H9 (cell line): ENCODE measurements at regions not wholly inside any gene's neighbourhood (a gene's known extent, or its start where the extent isn't known, plus 50 kb on each side); places are given as distances from the start of the nearest gene placed in this dataset.

Source experiments
- DNase-seq: peaks from one replicate; pipeline ENCODE4 v3.0.0-alpha.2; 2017
- H2AFZ ChIP-seq: one replicate; pipeline ENCODE4 v1.6.1; 2013; ENCODE audit warnings: mild to moderate bottlenecking, low read length, control low read depth, moderate library complexity
- H2AK5ac ChIP-seq: 2 replicates; pipeline ENCODE4 v1.6.1; 2013; ENCODE audit warnings: low read length, control low read depth, mixed read lengths; ENCODE audit not compliant: insufficient read length
- H2BK120ac ChIP-seq: one replicate; pipeline ENCODE4 v1.6.1; 2013; ENCODE audit warnings: low read depth, mild to moderate bottlenecking, low read length, control low read depth, inconsistent platforms; ENCODE audit not compliant: poor library complexity, severe bottlenecking
- H2BK12ac ChIP-seq: 2 replicates; pipeline ENCODE4 v1.6.1; 2013; ENCODE audit warnings: low read length, control low read depth, mixed read lengths, low read depth; ENCODE audit not compliant: insufficient read length
- H2BK15ac ChIP-seq: 2 replicates; pipeline ENCODE4 v1.6.1; 2013; ENCODE audit warnings: low read depth, low read length, control low read depth
- H2BK20ac ChIP-seq: one replicate; pipeline ENCODE4 v1.6.1; 2013; ENCODE audit warnings: low read depth, mild to moderate bottlenecking, low read length, control low read depth, inconsistent platforms; ENCODE audit not compliant: poor library complexity, severe bottlenecking
- H2BK5ac ChIP-seq: 2 replicates; pipeline ENCODE4 v1.6.1; 2013; ENCODE audit warnings: low read length, control low read depth, mixed read lengths; ENCODE audit not compliant: insufficient read length
- H3K14ac ChIP-seq: 2 replicates; pipeline ENCODE4 v1.6.1; 2013; ENCODE audit warnings: low read length, control low read depth; ENCODE audit not compliant: insufficient read depth
- H3K18ac ChIP-seq: 2 replicates; pipeline ENCODE4 v1.6.1; 2013; ENCODE audit warnings: low read depth, mild to moderate bottlenecking, mixed read lengths, low read length, control low read depth; ENCODE audit not compliant: insufficient read length
- H3K23ac ChIP-seq: 2 replicates; pipeline ENCODE4 v1.6.1; 2013; ENCODE audit warnings: low read length, control low read depth, mixed read lengths, low read depth; ENCODE audit not compliant: insufficient read length
- H3K23me2 ChIP-seq: 2 replicates; pipeline ENCODE4 v1.6.1; 2013; ENCODE audit warnings: low read depth, mild to moderate bottlenecking, mixed read lengths, low read length, control low read depth; ENCODE audit not compliant: insufficient read length, poor library complexity, severe bottlenecking
- H3K27ac ChIP-seq: 2 replicates; pipeline ENCODE4 v1.5.1; 2013; ENCODE audit warnings: low read length, control low read depth, mixed read lengths, low read depth; ENCODE audit not compliant: insufficient read length
- H3K27me3 ChIP-seq: 2 replicates; pipeline ENCODE4 v1.6.1; 2013; ENCODE audit warnings: low read length, control low read depth, inconsistent platforms; ENCODE audit not compliant: insufficient read depth
- H3K4ac ChIP-seq: 2 replicates; pipeline ENCODE4 v1.6.1; 2013; ENCODE audit warnings: low read depth, mild to moderate bottlenecking, control low read depth, inconsistent platforms, low read length, moderate library complexity
- H3K4me1 ChIP-seq: 2 replicates; pipeline ENCODE4 v1.6.1; 2013; ENCODE audit warnings: low read length, control low read depth, inconsistent platforms; ENCODE audit not compliant: insufficient read depth
- H3K4me2 ChIP-seq: 2 replicates; pipeline ENCODE4 v1.6.1; 2013; ENCODE audit warnings: low read length, control low read depth, mixed read lengths; ENCODE audit not compliant: insufficient read length, insufficient read depth
- H3K56ac ChIP-seq: 2 replicates; pipeline ENCODE4 v1.6.1; 2013; ENCODE audit warnings: low read depth, mild to moderate bottlenecking, mixed read lengths, low read length, control low read depth; ENCODE audit not compliant: insufficient read length
- H3K79me1 ChIP-seq: 2 replicates; pipeline ENCODE4 v1.6.1; 2013; ENCODE audit warnings: low read depth, mild to moderate bottlenecking, moderate library complexity, low read length, control low read depth, inconsistent platforms; ENCODE audit not compliant: insufficient read depth, poor library complexity, severe bottlenecking
- H3K79me2 ChIP-seq: 2 replicates; pipeline ENCODE4 v1.6.1; 2013; ENCODE audit warnings: low read length, control low read depth, inconsistent platforms; ENCODE audit not compliant: insufficient read depth
- H3K9ac ChIP-seq: 2 replicates; pipeline ENCODE4 v1.6.1; 2013; ENCODE audit warnings: low read length, control low read depth, mixed read lengths; ENCODE audit not compliant: insufficient read length; ENCODE audit errors: extremely low read depth
- H3K9me3 ChIP-seq: one replicate; pipeline ENCODE4 v1.6.1; 2013; ENCODE audit warnings: low read depth, low read length, inconsistent platforms; ENCODE audit not compliant: control insufficient read depth
- H3T11ph ChIP-seq: one replicate; pipeline ENCODE4 v1.6.1; 2013; ENCODE audit warnings: mild to moderate bottlenecking, low read length, control low read depth, inconsistent platforms
- H4K20me1 ChIP-seq: one replicate; pipeline ENCODE4 v1.6.1; 2013; ENCODE audit not compliant: control insufficient read depth, insufficient read length, insufficient read depth
- H4K5ac ChIP-seq: 2 replicates; pipeline ENCODE4 v1.6.1; 2013; ENCODE audit warnings: low read depth, mild to moderate bottlenecking, mixed read lengths, low read length, control low read depth; ENCODE audit not compliant: insufficient read length
- H4K8ac ChIP-seq: replicated peaks from 2 replicates; pipeline ENCODE4 v1.6.1; 2013; ENCODE audit warnings: low read length, control low read depth, mixed read lengths, low read depth; ENCODE audit not compliant: insufficient read length
- H4K91ac ChIP-seq: 2 replicates; pipeline ENCODE4 v1.6.1; 2013; ENCODE audit warnings: low read depth, mild to moderate bottlenecking, moderate library complexity, mixed read lengths, low read length, control low read depth; ENCODE audit not compliant: insufficient read length
- H3K27ac Mint-ChIP-seq, 3 experiments: 2 replicates in 2 of 3; 3 replicates in 1 of 3; pipeline ENCODE4 v1.8.0; 2020 to 2021; ENCODE audit warnings: mixed read lengths in 3 of 3, mild to moderate bottlenecking in 1 of 3, moderate library complexity in 1 of 3
- H3K27me3 Mint-ChIP-seq: 2 replicates; pipeline ENCODE4 v1.8.0; 2021; ENCODE audit warnings: low read depth, mild to moderate bottlenecking, moderate library complexity, mixed read lengths
- H3K36me3 Mint-ChIP-seq, 3 experiments: 2 replicates in 2 of 3; 3 replicates in 1 of 3; pipeline ENCODE4 v1.8.0; 2020 to 2021; ENCODE audit warnings: low read depth in 3 of 3, mixed read lengths in 3 of 3; ENCODE audit not compliant: insufficient read depth in 1 of 3
- H3K4me1 Mint-ChIP-seq, 2 experiments: 2 replicates each; pipeline ENCODE4 v1.8.0; 2020; ENCODE audit warnings: mixed read lengths in 2 of 2
- H3K4me3 Mint-ChIP-seq, 2 experiments: 2 replicates in 1 of 2; 3 replicates in 1 of 2; pipeline ENCODE4 v1.8.0; 2020 to 2021; ENCODE audit warnings: mild to moderate bottlenecking in 2 of 2, mixed read lengths in 2 of 2, moderate library complexity in 1 of 2
- H3K9me3 Mint-ChIP-seq, 2 experiments: 2 replicates in 1 of 2; 3 replicates in 1 of 2; pipeline ENCODE4 v1.8.0; 2020; ENCODE audit warnings: mild to moderate bottlenecking in 2 of 2, mixed read lengths in 2 of 2, moderate library complexity in 1 of 2
- CTCF ChIP-seq: fragments of 200-600 bp; sonication (generic); conservative IDR thresholded peaks from 3 replicates; pipeline ENCODE4 v1.8.0; 2021; ENCODE audit warnings: antibody characterized with exemption, mild to moderate bottlenecking
- WGBS: extraction: QIAGEN DNeasy Blood & Tissue Kit; methylation state at CpG from one replicate; pipeline ENCODE4 v1.1.7; 2013; ENCODE audit warnings: missing lambda C conversion rate, low lambda C conversion rate, mixed read lengths; ENCODE audit not compliant: insufficient read length; ENCODE audit errors: extremely low coverage; 5-methylcytosine and 5-hydroxymethylcytosine counted together

- H3T11ph ChIP-seq, result no peak overlapping the region
- H4K20me1 ChIP-seq, result no peaks in the 10 kb centered on the region
- no peak overlapping the region for H2BK12ac ChIP-seq
- no peak overlapping the region for H3K27ac Mint-ChIP-seq
- no CpG with 5 or more reads among the region's 2 CpGs for WGBS
- no peak overlapping the region; the same call in 1 of the 2 replicates for H3K14ac ChIP-seq
- H3K23ac ChIP-seq, result no peak overlapping the region
- H2AFZ ChIP-seq, result no peak overlapping the region
- no peak overlapping the region for H2BK20ac ChIP-seq
- no peak overlapping the region for H4K5ac ChIP-seq
- no peak overlapping the region for H3K56ac ChIP-seq
- H3K79me2 ChIP-seq, result no peaks in the 10 kb centered on the region
- peaks cover 7 to 13% (median 8%) of the 10 kb centered on the region in 3 experiments for H3K36me3 Mint-ChIP-seq
- H2BK5ac ChIP-seq, result no peak overlapping the region
- H3K4me3 Mint-ChIP-seq, result no peak overlapping the region
- H3K23me2 ChIP-seq, result no peaks in the 10 kb centered on the region
- H3K79me1 ChIP-seq, result no peaks in the 10 kb centered on the region
- no peak overlapping the region for H3K9ac ChIP-seq
- H3K4me1 Mint-ChIP-seq, result peaks cover 14 to 28% of the 10 kb centered on the region in 2 experiments
- H3K9me3 Mint-ChIP-seq, result peaks cover 8 to 10% of the 10 kb centered on the region in 2 experiments
- no peaks in the 10 kb centered on the region; the same call in 1 of the 2 replicates for H3K4me1 ChIP-seq
- H4K8ac ChIP-seq, result no peak overlapping the region
- no peaks in the 10 kb centered on the region for H3K27me3 ChIP-seq
- no peak overlapping the region for H3K4me2 ChIP-seq
- H3K9me3 ChIP-seq, result no peaks in the 10 kb centered on the region
- H2BK120ac ChIP-seq, result no peak overlapping the region
- no peak for TF ChIP-seq CTCF
- H4K91ac ChIP-seq, result no peak overlapping the region
- no peak overlapping the region for H2AK5ac ChIP-seq
- H3K4ac ChIP-seq, result no peak overlapping the region; the same call in 1 of the 2 replicates
- no peak overlapping the region for H2BK15ac ChIP-seq
- no peak for DNase-seq
- peaks cover 11% of the 10 kb centered on the region for H3K27me3 Mint-ChIP-seq
- H3K27ac ChIP-seq, result no peak overlapping the region
- no peak overlapping the region for H3K18ac ChIP-seq
These were observed 246.9 kb downstream of the ACTR3B start for GRCh38 chr7:153006452-153006851.
